Activated naive CD8-positive, alpha-beta T cell treated with anti-CD3 and anti-CD28 coated beads for 36 hours (primary cell): ENCODE measurements at regions not wholly inside any gene's neighbourhood (a gene's known extent, or its start where the extent isn't known, plus 50 kb on each side); places are given as distances from the start of the nearest gene placed in this dataset.
"Not testable (repeated sequence)": the region's sequence is repeated elsewhere in the genome, so short reads cannot be mapped to it uniquely, and the experiment has no call there.

Experiments
- DNase-seq: peaks from one replicate; pipeline ENCODE4 v3.0.0; 2021
- H3K27ac Mint-ChIP-seq: one replicate; pipeline ENCODE4 v1.8.0; 2022; ENCODE audit warnings: mild to moderate bottlenecking, moderate library complexity, mixed read lengths
- H3K27me3 Mint-ChIP-seq: one replicate; pipeline ENCODE4 v1.8.0; 2022; ENCODE audit warnings: mild to moderate bottlenecking, mixed read lengths
- H3K36me3 Mint-ChIP-seq: one replicate; pipeline ENCODE4 v1.8.0; 2021; ENCODE audit warnings: mild to moderate bottlenecking, mixed read lengths
- H3K4me1 Mint-ChIP-seq: one replicate; pipeline ENCODE4 v1.8.0; 2021; ENCODE audit warnings: mixed read lengths
- H3K4me3 Mint-ChIP-seq: one replicate; pipeline ENCODE4 v1.8.0; 2022; ENCODE audit warnings: mild to moderate bottlenecking, moderate library complexity, mixed read lengths
- H3K9me3 Mint-ChIP-seq: one replicate; pipeline ENCODE4 v1.8.0; 2022; ENCODE audit warnings: mixed read lengths

DNA sequence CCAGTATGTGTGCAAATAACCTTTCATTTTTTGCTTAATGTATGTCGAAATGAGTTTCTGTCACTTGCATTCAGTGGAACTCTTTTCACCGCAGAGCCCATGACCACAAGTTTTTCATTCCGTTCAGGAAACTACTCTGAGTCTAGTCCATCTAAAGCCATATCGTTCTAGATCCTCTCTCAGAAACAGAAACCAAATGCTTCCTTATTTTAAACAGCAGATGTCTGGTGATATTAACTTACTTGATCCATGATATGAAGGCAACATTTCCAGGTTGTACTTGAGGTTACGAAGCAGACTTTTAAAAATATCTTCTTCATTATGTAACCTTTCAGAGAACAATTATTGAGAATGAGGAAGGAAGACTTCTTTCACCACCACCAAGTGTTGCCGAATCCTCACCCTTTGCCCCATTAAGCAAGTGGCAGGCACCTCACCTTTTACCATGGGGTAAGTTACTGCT is 72.4 kb upstream of the GNAQ start:
- H3K4me1 Mint-ChIP-seq = peaks cover 24% of the 10 kb centered on the region
- no peak overlapping the region for H3K27ac Mint-ChIP-seq
- H3K4me3 Mint-ChIP-seq = no peak overlapping the region
- peaks cover 22% of the 10 kb centered on the region for H3K9me3 Mint-ChIP-seq
- DNase-seq = peak; percentile 47
- no peaks in the 10 kb centered on the region for H3K27me3 Mint-ChIP-seq
- peaks cover 7% of the 10 kb centered on the region for H3K36me3 Mint-ChIP-seq

DNA sequence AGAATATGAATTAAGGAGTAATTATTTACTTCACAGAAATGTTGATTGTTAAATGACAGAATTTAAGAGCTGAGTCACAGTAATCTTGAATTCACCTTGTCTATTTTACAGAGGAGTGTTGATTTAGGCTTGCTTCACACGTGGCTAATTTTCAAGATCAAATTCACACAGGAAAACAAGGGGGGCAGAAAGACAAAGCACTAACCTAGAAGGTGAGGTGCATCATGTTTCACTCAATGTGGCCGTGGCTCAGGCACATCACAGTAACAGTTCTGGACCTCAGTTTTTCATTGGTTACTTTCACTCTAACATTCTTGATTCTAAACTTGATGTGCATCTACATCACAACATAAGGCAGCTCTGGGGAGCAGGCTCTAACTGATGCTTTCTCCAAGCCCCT is 69.6 kb upstream of the GNAQ start:
- Mint-ChIP-seq H3K4me3 (no peak overlapping the region), H3K27me3 (no peaks in the 10 kb centered on the region), H3K4me1 (peaks cover 23% of the 10 kb centered on the region), H3K9me3 (peaks cover 8% of the 10 kb centered on the region), H3K27ac (no peak overlapping the region), H3K36me3 (no peaks in the 10 kb centered on the region)
- no peak for DNase-seq

DNA sequence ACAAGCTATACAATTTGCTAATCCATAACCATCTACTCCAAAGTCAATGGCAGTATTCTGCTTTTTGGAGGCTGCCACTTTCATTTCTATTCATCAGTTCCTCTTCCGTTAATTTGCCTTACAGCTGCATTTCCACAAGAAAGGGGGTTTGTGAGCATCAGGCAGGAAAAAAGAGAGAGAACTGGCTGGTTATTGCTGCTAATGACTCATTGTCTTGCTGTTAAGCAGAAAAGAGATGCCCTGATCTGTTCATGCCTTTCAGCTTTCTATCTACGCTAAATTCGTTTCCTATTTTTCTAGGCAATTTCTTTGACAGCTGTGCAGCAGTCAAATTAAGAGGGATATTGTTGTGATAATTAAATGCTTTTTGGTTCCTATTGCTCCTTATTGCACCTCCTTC is 65.9 kb upstream of the GNAQ start:
- DNase-seq = no peak
- H3K4me3 Mint-ChIP-seq = no peak overlapping the region
- no peaks in the 10 kb centered on the region for H3K36me3 Mint-ChIP-seq
- H3K27me3 Mint-ChIP-seq = no peaks in the 10 kb centered on the region
- H3K27ac Mint-ChIP-seq = no peak overlapping the region
- peaks cover 7% of the 10 kb centered on the region for H3K4me1 Mint-ChIP-seq
- H3K9me3 Mint-ChIP-seq = no peaks in the 10 kb centered on the region

DNA sequence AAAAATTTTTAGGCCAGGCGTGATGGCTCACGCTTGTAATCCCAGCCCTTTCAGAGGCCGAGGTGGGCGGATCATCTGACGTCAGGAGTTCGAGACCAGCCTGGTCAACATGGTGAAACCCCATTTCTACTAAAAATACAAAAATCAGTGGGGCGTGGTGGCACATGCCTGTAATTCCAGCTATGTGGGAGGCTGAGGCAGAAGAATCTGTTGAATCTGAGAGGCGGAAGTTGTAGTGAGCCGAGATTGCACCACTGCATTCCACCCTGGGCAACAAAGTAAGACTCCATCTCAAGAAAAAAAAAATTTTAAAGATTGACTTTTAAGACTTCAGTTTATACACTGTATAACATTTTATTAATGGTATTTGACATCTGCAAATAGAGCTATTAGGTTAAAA is 60.1 kb upstream of the GNAQ start:
- H3K9me3 Mint-ChIP-seq = peaks cover 6% of the 10 kb centered on the region
- DNase-seq = no peak
- no peaks in the 10 kb centered on the region for H3K27me3 Mint-ChIP-seq
- H3K4me3 Mint-ChIP-seq = no peak overlapping the region
- no peaks in the 10 kb centered on the region for H3K4me1 Mint-ChIP-seq
- no peak overlapping the region for H3K27ac Mint-ChIP-seq
- H3K36me3 Mint-ChIP-seq = no peaks in the 10 kb centered on the region

DNA sequence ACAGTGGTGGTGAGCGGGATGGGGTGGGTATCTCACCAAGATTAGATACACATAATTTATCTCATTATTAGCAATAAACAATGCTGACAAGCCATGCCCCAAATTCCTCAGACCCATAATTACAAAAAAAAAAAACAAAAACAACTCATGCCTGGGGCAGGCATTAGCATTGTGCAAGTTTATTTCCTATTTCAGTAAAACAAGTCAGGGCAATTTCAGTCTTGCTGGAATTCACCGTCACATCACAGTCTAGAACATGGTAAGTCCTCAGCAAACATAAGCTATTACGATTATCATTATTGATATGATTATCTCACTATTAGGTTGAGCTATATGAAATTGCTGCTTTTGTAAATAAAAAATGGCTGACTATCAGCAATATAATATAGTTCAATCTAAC is 57.5 kb upstream of the GNAQ start:
- Mint-ChIP-seq H3K27ac (no peak overlapping the region), H3K36me3 (peaks cover 1% of the 10 kb centered on the region), H3K9me3 (peaks cover 12% of the 10 kb centered on the region), H3K4me3 (no peak overlapping the region), H3K4me1 (no peaks in the 10 kb centered on the region), H3K27me3 (no peaks in the 10 kb centered on the region)
- no peak for DNase-seq

DNA sequence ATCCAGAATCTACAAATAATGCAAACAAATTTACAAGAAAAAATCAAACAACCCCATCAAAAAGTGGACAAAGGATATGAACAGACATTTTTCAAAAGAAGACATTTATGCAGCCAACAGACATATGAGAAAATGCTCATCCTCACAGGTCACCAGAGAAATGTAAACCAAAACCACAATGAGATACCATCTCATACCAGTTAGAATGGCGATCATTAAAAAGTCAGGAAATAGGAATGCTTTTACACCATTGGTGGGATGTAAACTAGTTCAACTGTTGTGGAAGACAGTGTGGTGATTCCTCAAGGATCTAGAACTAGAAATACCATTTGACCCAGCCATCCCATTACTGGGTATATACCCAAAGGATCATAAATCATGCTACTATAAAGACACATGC is 56.6 kb upstream of the GNAQ start:
- not testable (repeated sequence) for H3K36me3 Mint-ChIP-seq, DNase-seq, H3K4me1 Mint-ChIP-seq, H3K27ac Mint-ChIP-seq, H3K27me3 Mint-ChIP-seq, H3K4me3 Mint-ChIP-seq
- H3K9me3 Mint-ChIP-seq = peaks cover 15% of the 10 kb centered on the region
